Fibroblast of peridontal ligament (primary cell): ENCODE measurements at regions not wholly inside any gene's neighbourhood (a gene's known extent, or its start where the extent isn't known, plus 50 kb on each side); places are given as distances from the start of the nearest gene placed in this dataset.

Experiments used
- DNase-seq: peaks from one replicate; pipeline ENCODE4 v3.0.0-alpha.2; 2010; ENCODE audit errors: extremely low read depth

GRCh38 chr2:126494593-126494992, 161.4 kb upstream of the GYPC start:
- no peak for DNase-seq

- DNase-seq = no peak
Measured at GRCh38 chr2:126495189-126495588, 160.8 kb upstream of the GYPC start.

DNA sequence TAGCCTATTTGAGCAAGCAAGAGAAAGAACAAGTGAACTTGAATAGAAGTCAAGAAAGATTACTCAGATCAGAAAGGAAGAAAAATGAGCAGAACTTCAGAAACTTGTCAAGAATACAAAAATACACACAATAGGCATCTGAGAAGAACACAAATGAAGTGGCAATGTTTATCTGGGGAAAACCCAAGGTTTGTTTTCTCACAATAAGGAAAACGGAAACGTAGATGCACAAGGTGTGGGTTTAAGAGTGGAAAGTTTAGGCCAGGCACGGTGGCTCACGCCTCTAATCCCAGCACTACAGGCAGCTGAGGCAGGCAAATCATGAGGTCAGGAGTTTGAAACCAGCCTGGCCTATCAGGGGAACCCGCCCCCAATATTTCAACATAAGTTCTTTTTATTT, 159.5 kb upstream of the GYPC start:
- DNase-seq = no peak

DNA sequence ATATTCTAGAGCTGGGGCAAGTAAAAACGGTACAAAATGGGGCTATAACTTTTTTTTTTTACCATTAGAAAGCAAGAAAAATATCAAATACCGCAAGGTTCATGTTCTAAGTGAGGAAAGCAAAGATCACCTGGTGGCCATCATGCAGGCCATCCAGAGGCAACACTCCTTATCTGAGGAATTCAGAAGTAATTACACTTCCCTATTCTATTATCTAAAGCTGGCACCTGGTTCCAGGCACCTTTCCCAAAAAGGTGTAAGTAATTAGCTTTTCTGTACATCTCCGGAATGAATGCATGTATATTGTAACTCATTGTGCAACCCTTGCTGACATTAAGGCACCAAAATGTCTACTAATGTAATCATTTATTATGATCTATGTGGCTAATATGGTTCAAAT, 152.5 kb upstream of the GYPC start:
- DNase-seq = no peak

DNA sequence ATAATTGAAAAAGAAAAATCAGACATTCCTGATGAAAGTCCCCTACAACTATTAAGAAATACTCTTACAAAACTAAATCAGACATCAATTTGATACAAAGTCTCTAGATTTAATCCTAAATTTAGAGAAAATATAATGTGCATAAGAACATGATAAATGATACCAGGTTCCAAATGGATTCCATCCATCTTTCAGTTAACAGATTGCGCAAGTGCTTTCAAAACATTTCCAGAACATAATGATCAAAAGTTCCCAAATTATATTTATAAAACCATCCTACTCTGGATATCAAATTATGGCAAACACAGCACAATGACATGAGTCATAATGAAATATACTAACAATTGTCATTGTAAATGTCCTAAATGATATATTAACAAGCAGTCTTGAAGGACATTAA, 151.0 kb upstream of the GYPC start:
- no peak for DNase-seq

GRCh38 chr2:126506786-126507185, 149.2 kb upstream of the GYPC start:
- no peak for DNase-seq

GRCh38 chr2:126507425-126507911, 148.5 kb upstream of the GYPC start:
- DNase-seq = no peak

- DNase-seq = no peak
Measured at GRCh38 chr2:126510356-126510755, 145.6 kb upstream of the GYPC start.

DNA sequence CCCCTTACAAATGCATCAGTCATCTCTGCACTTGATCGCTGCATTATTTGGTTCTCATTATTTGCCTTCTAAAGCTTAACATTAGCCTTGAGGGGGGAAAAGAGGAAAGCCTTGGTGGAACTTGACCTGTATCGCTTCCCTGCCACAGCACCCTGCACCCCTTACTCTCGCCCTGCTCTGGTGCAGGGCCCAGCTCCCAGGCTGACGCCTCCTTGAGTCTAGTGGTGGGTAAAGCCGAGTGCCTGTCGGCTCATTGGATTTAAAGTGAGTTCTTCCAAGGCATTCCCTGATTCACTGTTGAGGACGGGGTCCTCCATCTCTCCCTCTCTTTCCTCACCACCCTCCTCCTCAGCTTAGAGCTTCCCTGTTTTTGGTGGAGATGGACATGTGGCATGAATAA, 145.0 kb upstream of the GYPC start:
- no peak for DNase-seq

- no peak for DNase-seq
Measured at GRCh38 chr2:126512026-126512425, 143.9 kb upstream of the GYPC start.

DNA sequence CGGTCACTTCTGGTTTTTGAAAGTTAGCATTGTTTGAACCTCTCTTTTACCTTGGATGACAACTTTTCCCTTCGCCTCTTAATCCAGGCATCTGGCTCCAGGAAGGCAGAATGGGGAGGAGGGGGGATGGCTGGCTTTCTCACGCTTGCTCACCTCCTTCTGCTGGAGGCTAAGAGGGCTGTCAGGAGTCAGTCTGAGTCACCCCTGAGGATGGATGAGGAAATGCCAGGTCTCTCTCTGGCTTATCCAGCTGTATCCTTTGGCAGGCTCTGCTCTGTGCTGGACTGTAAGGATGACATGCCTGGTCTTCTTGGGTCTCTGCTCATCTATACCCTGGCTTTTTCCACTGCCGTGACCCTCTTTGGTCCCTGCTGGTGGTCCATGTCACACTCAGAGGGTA, 142.9 kb upstream of the GYPC start:
- no peak for DNase-seq

DNA sequence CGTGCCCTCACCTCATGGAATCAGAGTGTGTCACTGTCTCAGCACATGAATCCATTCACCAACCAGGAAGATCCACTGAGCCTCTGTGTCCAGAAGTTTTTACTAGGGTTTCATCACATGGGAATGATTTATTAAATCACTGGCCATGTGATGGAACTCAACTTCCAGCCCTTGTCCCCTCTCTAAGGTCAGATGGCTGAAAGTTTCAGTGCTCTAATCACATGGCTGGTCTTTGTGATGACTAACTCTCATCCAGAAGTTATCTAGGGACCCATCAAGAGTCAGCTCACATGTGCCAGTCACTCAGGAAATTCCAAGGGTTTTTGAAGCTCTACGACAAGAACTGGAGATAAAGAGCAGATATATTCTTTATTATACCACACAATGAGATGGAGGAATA, 140.5 kb upstream of the GYPC start:
- DNase-seq = no peak

DNA sequence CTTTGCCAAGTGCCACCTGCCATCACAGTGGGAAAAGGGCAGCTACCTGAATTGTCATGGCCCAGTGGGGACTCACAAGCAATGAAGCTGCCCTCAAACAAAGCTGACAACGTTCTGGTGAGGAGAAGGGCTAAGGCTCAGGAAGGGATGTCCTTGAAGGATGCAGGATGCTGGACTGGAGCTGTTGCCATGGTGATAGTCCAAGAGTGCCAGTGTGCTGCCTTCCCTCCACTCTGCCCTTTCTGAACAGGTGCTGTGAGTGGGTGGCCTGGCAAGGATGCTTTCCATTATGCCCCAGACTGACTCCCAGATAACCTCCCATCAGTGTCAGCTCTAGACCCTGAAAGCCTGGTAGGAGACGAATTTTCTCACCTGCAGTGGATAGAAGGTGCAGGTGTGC, 137.8 kb upstream of the GYPC start:
- DNase-seq = no peak

DNA sequence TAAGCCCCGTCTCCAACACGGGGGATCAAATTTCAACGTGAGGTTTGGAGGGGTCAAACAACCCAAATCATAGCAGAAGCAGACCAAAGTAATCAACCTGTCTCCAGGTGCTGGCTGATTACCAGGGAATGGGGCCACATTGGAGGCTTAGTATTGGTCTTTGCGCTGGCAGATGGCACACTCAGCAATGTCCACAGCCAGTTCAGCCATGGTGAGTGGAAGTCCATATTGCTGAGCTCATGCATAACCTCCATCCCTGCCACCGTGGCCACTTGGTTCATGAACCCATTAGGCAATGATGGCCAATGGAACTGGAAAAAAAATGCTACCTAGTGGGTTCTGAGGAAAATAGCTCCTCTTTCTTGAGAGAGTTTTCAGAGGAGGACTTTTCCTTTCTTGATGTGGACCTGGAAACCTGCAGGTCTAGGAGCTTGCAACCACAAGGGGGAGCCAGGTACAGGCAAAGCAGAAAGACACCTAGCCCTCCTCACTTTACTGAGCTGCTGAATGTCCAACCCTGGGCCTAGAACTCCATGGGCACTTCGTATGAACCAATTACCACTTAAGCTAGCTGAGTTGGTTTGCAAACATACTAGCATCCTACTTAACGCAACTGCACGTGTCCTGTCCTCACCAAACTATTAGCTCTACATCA, 128.0 kb upstream of the GYPC start:
- DNase-seq = peak; percentile 9

- no peak for DNase-seq
Measured at GRCh38 chr2:126531029-126531428, 124.9 kb upstream of the GYPC start.

DNA sequence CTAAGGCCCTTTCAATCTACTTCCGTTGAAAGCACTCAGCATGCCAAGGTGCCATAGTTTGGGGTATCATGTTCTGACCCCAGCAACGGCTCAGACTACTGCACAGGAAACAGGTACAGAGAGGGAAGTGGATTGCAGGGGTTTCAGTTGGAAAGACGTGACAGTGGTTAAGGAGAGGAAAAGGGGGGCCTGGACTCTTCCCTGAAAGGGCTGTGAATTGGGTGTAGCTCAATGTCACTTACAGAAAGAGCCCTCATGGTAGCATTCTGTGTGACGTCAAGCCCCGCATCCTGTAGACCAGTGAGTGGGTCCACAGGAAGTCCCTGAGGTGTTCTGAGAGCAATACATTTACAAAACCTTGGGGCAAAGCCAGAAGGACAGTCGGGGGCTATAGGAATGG, 121.5 kb upstream of the GYPC start:
- no peak for DNase-seq

- no peak for DNase-seq
Measured at GRCh38 chr2:126535408-126535807, 120.5 kb upstream of the GYPC start.

- no peak for DNase-seq
Measured at GRCh38 chr2:126536605-126537200, 119.3 kb upstream of the GYPC start.

- no peak for DNase-seq
Measured at GRCh38 chr2:126539101-126539500, 116.9 kb upstream of the GYPC start.

- DNase-seq = no peak
Measured at GRCh38 chr2:126542247-126542646, 113.7 kb upstream of the GYPC start.

- peak; percentile 0 for DNase-seq
Measured at GRCh38 chr2:126543081-126543480, 112.9 kb upstream of the GYPC start.

DNA sequence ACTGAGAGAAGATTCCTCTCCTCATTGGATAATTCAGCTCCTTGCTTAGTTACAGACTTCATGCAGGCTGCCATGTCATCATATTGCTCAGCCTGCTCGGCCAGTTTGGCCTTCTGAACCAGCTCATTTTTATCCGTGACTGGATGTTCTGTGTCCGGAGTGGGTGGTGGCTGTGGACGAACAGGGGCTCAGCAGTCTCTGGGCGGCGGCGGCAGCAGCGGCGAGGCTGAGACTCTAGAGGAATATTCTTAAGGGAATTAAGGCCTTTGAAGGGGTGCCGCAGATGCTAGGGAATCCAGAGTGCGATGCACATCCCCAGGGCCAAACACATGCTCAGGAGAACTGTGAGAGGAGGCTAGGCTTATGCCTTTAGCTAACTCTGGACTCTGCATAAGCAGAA, 97.9 kb upstream of the GYPC start:
- no peak for DNase-seq

- no peak for DNase-seq
Measured at GRCh38 chr2:126568734-126569133, 87.2 kb upstream of the GYPC start.

GRCh38 chr2:126571403-126571802, 84.6 kb upstream of the GYPC start:
- DNase-seq = no peak
